CD4-positive, alpha-beta T cell (primary cell): ENCODE measurements at regions not wholly inside any gene's neighbourhood (a gene's known extent, or its start where the extent isn't known, plus 50 kb on each side); places are given as distances from the start of the nearest gene placed in this dataset.

Experiments
- ATAC-seq: fragments of 200-7000 bp; cut with Tn5 transposase; one replicate; pipeline ENCODE4 v1.10.0; 2022; ENCODE audit warnings: mild to moderate bottlenecking; ENCODE audit not compliant: poor library complexity
- CTCF ChIA-PET: fragments of 350-600 bp; sonication (Branson Sonifier 250); formaldehyde crosslinking; loops from one replicate; lab custom pipeline; 2021; ENCODE audit warnings: antibody characterized with exemption, inconsistent platforms; lab: Charles Lee
- POLR2A ChIA-PET: fragments of 350-600 bp; sonication (Branson Sonifier 250); formaldehyde crosslinking; loops from one replicate; lab custom pipeline; 2021; ENCODE audit warnings: antibody characterized with exemption, inconsistent platforms; lab: Charles Lee
- DNase-seq, 14 experiments: peaks; one replicate each; pipeline ENCODE4 v3.0.0-alpha.2; 2013 to 2020; ENCODE audit warnings: mixed read lengths in 2 of 14
- H3K27ac ChIP-seq, 2 donors: one replicate each; pipeline versions ENCODE4 v1.5.1 to v1.7.0; 2013; ENCODE audit warnings: low read length in 2 of 2, low read depth in 1 of 2, mild to moderate bottlenecking in 1 of 2
- H3K27me3 ChIP-seq, 2 experiments: 1 replicate in 1 of 2; 2 replicates in 1 of 2; pipeline versions ENCODE4 v1.6.1 to v1.7.0; 2013; ENCODE audit warnings: low read length in 2 of 2, control low read depth in 1 of 2, mild to moderate bottlenecking in 1 of 2, moderate library complexity in 1 of 2; ENCODE audit not compliant: insufficient read depth in 2 of 2, control insufficient read depth in 1 of 2
- H3K36me3 ChIP-seq: one replicate; pipeline ENCODE4 v1.6.1; 2013; ENCODE audit warnings: low read length, control low read depth; ENCODE audit not compliant: insufficient read depth
- H3K4me1 ChIP-seq: one replicate; pipeline ENCODE4 v1.6.1; 2013; ENCODE audit warnings: low read length, control low read depth; ENCODE audit not compliant: insufficient read depth
- H3K4me3 ChIP-seq: one replicate; pipeline ENCODE4 v1.5.1; 2013; ENCODE audit warnings: mild to moderate bottlenecking, low read length, moderate library complexity
- H3K9me3 ChIP-seq, 2 experiments: 1 replicate in 1 of 2; 2 replicates in 1 of 2; pipeline versions ENCODE4 v1.6.1 to v1.7.0; 2013; ENCODE audit warnings: low read length in 2 of 2, mild to moderate bottlenecking in 2 of 2, control low read depth in 1 of 2, moderate library complexity in 1 of 2; ENCODE audit not compliant: control insufficient read depth in 1 of 2, insufficient read depth in 1 of 2
- H3K27ac Mint-ChIP-seq: one replicate; pipeline ENCODE4 v1.8.0; 2020; ENCODE audit warnings: mixed read lengths
- H3K27me3 Mint-ChIP-seq: one replicate; pipeline ENCODE4 v1.8.0; 2021; ENCODE audit warnings: mixed read lengths
- H3K36me3 Mint-ChIP-seq: one replicate; pipeline ENCODE4 v1.8.0; 2021; ENCODE audit warnings: low read depth, mixed read lengths
- H3K4me1 Mint-ChIP-seq: one replicate; pipeline ENCODE4 v1.8.0; 2021; ENCODE audit warnings: low read depth, mixed read lengths
- H3K4me3 Mint-ChIP-seq: one replicate; pipeline ENCODE4 v1.8.0; 2020; ENCODE audit warnings: mild to moderate bottlenecking, mixed read lengths
- H3K9me3 Mint-ChIP-seq: one replicate; pipeline ENCODE4 v1.8.0; 2020; ENCODE audit warnings: mixed read lengths
- CTCF ChIP-seq: fragments of 200-600 bp; IDR thresholded peaks from one replicate; pipeline ENCODE4 v1.8.0; 2022; ENCODE audit warnings: antibody characterized with exemption, mild to moderate bottlenecking
- intact Hi-C, 2 experiments: fragments of 100-400 bp; cut with DNase I in 1 of 2; cut with micrococcal nuclease in 1 of 2; formaldehyde crosslinking; loops; one replicate each; pipeline versions ENCODE4 v1.15.1 to v1.9.0; 2023 to 2025; cut with DNase I, micrococcal nuclease

GRCh38 chr18:64201781-64202180, 52.9 kb upstream of the LINC00305 start:
- POLR2A ChIA-PET, result no interaction called here
- Mint-ChIP-seq H3K4me3 (no peak overlapping the region), H3K27me3 (no peaks in the 10 kb centered on the region), H3K36me3 (no peaks in the 10 kb centered on the region), H3K4me1 (no peaks in the 10 kb centered on the region), H3K27ac (no peak overlapping the region), H3K9me3 (no peaks in the 10 kb centered on the region)
- Histone ChIP-seq H3K36me3 (no peaks in the 10 kb centered on the region), H3K27me3 (no peaks in the 10 kb centered on the region), H3K27ac (no peak overlapping the region), H3K4me3 (no peak overlapping the region), H3K9me3 (no peaks in the 10 kb centered on the region), H3K4me1 (no peaks in the 10 kb centered on the region)
- intact Hi-C loops, result no loop called here
- CTCF ChIA-PET, result no interaction called here
- DNase-seq, result no peak
- ATAC-seq, result no peak
- TF ChIP-seq CTCF, result no peak

GRCh38 chr18:64199581-64199980, 50.7 kb upstream of the LINC00305 start:
- Mint-ChIP-seq H3K4me3 (no peak overlapping the region), H3K27ac (no peak overlapping the region), H3K9me3 (no peaks in the 10 kb centered on the region), H3K4me1 (no peaks in the 10 kb centered on the region), H3K36me3 (no peaks in the 10 kb centered on the region), H3K27me3 (no peaks in the 10 kb centered on the region)
- no peak overlapping the region for H3K27ac ChIP-seq
- no peak for ATAC-seq
- H3K9me3 ChIP-seq, result no peaks in the 10 kb centered on the region
- no peak for DNase-seq
- CTCF ChIA-PET, result no interaction called here
- no peak overlapping the region for H3K4me3 ChIP-seq
- TF ChIP-seq CTCF, result no peak
- intact Hi-C loops, result no loop called here
- POLR2A ChIA-PET, result no interaction called here
- no peaks in the 10 kb centered on the region for H3K27me3 ChIP-seq
- no peaks in the 10 kb centered on the region for H3K4me1 ChIP-seq
- H3K36me3 ChIP-seq, result no peaks in the 10 kb centered on the region
